Heart right ventricle (tissue), 16 donors: ENCODE measurements at regions not wholly inside any gene's neighbourhood (a gene's known extent, or its start where the extent isn't known, plus 50 kb on each side); places are given as distances from the start of the nearest gene placed in this dataset.

ENCODE experiments used
- ATAC-seq, 8 donors: fragments of 200-7000 bp; cut with Tn5 transposase; one replicate each; pipeline ENCODE4 v1.9.1; 2020; ENCODE audit warnings: mild to moderate bottlenecking in 8 of 8, moderate library complexity in 8 of 8, moderate number of reproducible peaks in 1 of 8
- DNase-seq, 2 donors: peaks; one replicate each; pipeline ENCODE4 v3.0.0-alpha.2; 2020
- H3K27ac ChIP-seq, 10 donors: fragments of 200-600 bp; sonication (generic) in 2 of 10; one replicate each; pipeline versions ENCODE4 v1.5.0 to v1.8.0; 2020 to 2022; ENCODE audit warnings: mild to moderate bottlenecking in 3 of 10
- H3K27me3 ChIP-seq, 7 donors: fragments of 200-600 bp; one replicate each; pipeline ENCODE4 v1.8.0; 2021 to 2022; ENCODE audit warnings: mild to moderate bottlenecking in 2 of 7
- H3K36me3 ChIP-seq, 9 donors: fragments of 200-600 bp; sonication (generic) in 1 of 9; one replicate each; pipeline versions ENCODE4 v1.5.0 to v1.8.0; 2020 to 2022; ENCODE audit warnings: mild to moderate bottlenecking in 2 of 9
- H3K4me1 ChIP-seq, 9 donors: fragments of 200-600 bp; sonication (generic) in 1 of 9; one replicate each; pipeline versions ENCODE4 v1.5.0 to v1.8.0; 2020 to 2022; ENCODE audit warnings: mild to moderate bottlenecking in 4 of 9
- H3K4me3 ChIP-seq, 10 donors: fragments of 200-600 bp; sonication (generic) in 2 of 10; one replicate each; pipeline versions ENCODE4 v1.5.0 to v1.8.0; 2020 to 2022; ENCODE audit warnings: mild to moderate bottlenecking in 7 of 10, moderate library complexity in 2 of 10
- H3K9me3 ChIP-seq, 11 donors: fragments of 200-600 bp in 10 of 11; sonication (generic) in 2 of 11; one replicate each; pipeline versions ENCODE4 v1.5.0 to v1.8.0; 2013 to 2022; ENCODE audit warnings: mild to moderate bottlenecking in 2 of 11, control low read depth in 1 of 11, moderate library complexity in 1 of 11
- CTCF ChIP-seq, 9 donors: fragments of 200-600 bp; sonication (generic) in 2 of 9; IDR thresholded peaks; one replicate each; pipeline versions ENCODE4 v1.5.0 to v1.8.0; 2021 to 2022; ENCODE audit warnings: antibody characterized with exemption in 9 of 9, mild to moderate bottlenecking in 5 of 9, moderate library complexity in 1 of 9
- WGBS, 2 donors: extraction: QIAGEN DNeasy Blood & Tissue Kit; methylation state at CpG; one replicate each; pipeline ENCODE4 v1.1.7; 2013; ENCODE audit warnings: inconsistent platforms in 1 of 2; 5-methylcytosine and 5-hydroxymethylcytosine counted together
- intact Hi-C, 10 donors: fragments of 100-400 bp; cut with DNase I; formaldehyde crosslinking; loops; one replicate each; pipeline versions ENCODE4 v1.11.1 to v1.14.2; 2022
- donor health status: Arrhythmogenic right ventricular cardiomyopathy.
- donor health status: ischemic (EF 13 %, LVEDD 7.1; RV severe dilation, severe dysfunction).
- donor health status: healthy with polysubstance abuse.
- donor health status: DM: no; HTN: yes; CAD: no.
- donor health status: DM: no; HTN: no; CAD: no.
- donor health status: ischemic (EF 25% LVEDD 6.9; RV normal size, moderate dysfunction).
- donor health status: ischemic (EF 25% LVEDD 5.7; RV mildly dilated, moderate dysfunction).
- donor health status: healthy.
- donor health status: DM: yes; HTN: yes; CAD: no.
- donor health status: Ischemic cardiomyopathy.
- donor health status: ischemic (EF 35%, LVEDD 5.7; RV mildly dilated, moderate dysfunction).
- donor health status: nonischemic (EF 11% LVEDD 7.7; RV severe dilation, severe dysfunction).
- donor health status: DM: yes; HTN: yes; CAD: no.
- donor health status: PGD.
- donor health status: ischemic (EF 29% LVEDD 5.4; RV normal size, mild dysfunction).
- donor health status: nonischemic (EF 23%, LVEDD 6.1; RV moderate dilation, normal function).

GRCh38 chr2:101613056-101613704, 84.3 kb upstream of the MAP4K4 start:
- intact Hi-C loops, result no loop called here
- TF ChIP-seq CTCF (IDR thresholded peaks at IDR 0.05), result no peak
- peaks cover 0 to 76% (median 0%) of the 10 kb centered on the region in 7 donors for H3K27me3 ChIP-seq
- no peak overlapping the region for H3K4me3 ChIP-seq
- H3K36me3 ChIP-seq, result no peaks in the 10 kb centered on the region
- ATAC-seq, result peak in 3 of 8 donors; percentile 25 to 46 (median 39)
- peaks cover 0 to 8% (median 3%) of the 10 kb centered on the region in 9 donors for H3K4me1 ChIP-seq
- WGBS, 2 donors, result 61 to 71% methylated on average over 15 of the region's 15 CpGs
- no peaks in the 10 kb centered on the region for H3K9me3 ChIP-seq
- DNase-seq, result peak in 1 of 2 donors; percentile 25
- no peak overlapping the region for H3K27ac ChIP-seq

GRCh38 chr2:101612019-101612418, 85.5 kb upstream of the MAP4K4 start:
- TF ChIP-seq CTCF (IDR thresholded peaks at IDR 0.05), result no peak
- Histone ChIP-seq H3K9me3 (no peaks in the 10 kb centered on the region), H3K27ac (no peak overlapping the region), H3K27me3 (peaks cover 0 to 65% (median 0%) of the 10 kb centered on the region in 7 donors), H3K4me1 (peaks cover 0 to 8% (median 0%) of the 10 kb centered on the region in 9 donors), H3K36me3 (no peaks in the 10 kb centered on the region), H3K4me3 (no peak overlapping the region)
- ATAC-seq (no peak), DNase-seq (no peak)
- 89 to 97% methylated on average over 3 of the region's 3 CpGs for WGBS, 2 donors
- intact Hi-C loops, result no loop called here

- WGBS, 2 donors, result 91 to 96% methylated on average over 3 of the region's 3 CpGs
- no peak overlapping the region for H3K4me3 ChIP-seq
- peaks cover 0 to 8% (median 0%) of the 10 kb centered on the region in 9 donors for H3K4me1 ChIP-seq
- peaks cover 0 to 57% (median 0%) of the 10 kb centered on the region in 7 donors for H3K27me3 ChIP-seq
- H3K9me3 ChIP-seq, result peaks cover 0 to 9% (median 0%) of the 10 kb centered on the region in 11 donors
- ATAC-seq (no peak), DNase-seq (no peak)
- no peak for TF ChIP-seq CTCF (IDR thresholded peaks at IDR 0.05)
- intact Hi-C loops, result no loop called here
- no peaks in the 10 kb centered on the region for H3K36me3 ChIP-seq
- H3K27ac ChIP-seq, result no peak overlapping the region
These were observed 86.7 kb upstream of the MAP4K4 start for GRCh38 chr2:101610750-101611315.

- H3K4me3 ChIP-seq, result no peak overlapping the region
- WGBS, 2 donors, result 94 to 97% methylated on average over 4 of the region's 4 CpGs
- intact Hi-C loops, result no loop called here
- peaks cover 0 to 8% (median 0%) of the 10 kb centered on the region in 9 donors for H3K4me1 ChIP-seq
- ATAC-seq, result no peak
- no peak for DNase-seq
- H3K27me3 ChIP-seq, result peaks cover 0 to 52% (median 0%) of the 10 kb centered on the region in 7 donors
- H3K27ac ChIP-seq, result no peak overlapping the region
- no peaks in the 10 kb centered on the region for H3K36me3 ChIP-seq
- peaks cover 0 to 15% (median 0%) of the 10 kb centered on the region in 11 donors for H3K9me3 ChIP-seq
- no peak for TF ChIP-seq CTCF (IDR thresholded peaks at IDR 0.05)
These were observed 88.1 kb upstream of the MAP4K4 start for GRCh38 chr2:101609433-101609832.
